Small intestine (tissue), 7 donors: ENCODE measurements at regions not wholly inside any gene's neighbourhood (a gene's known extent, or its start where the extent isn't known, plus 50 kb on each side); places are given as distances from the start of the nearest gene placed in this dataset.
"Not testable (repeated sequence)": the region's sequence is repeated elsewhere in the genome, so short reads cannot be mapped to it uniquely, and the experiment has no call there.

Experiments used
- DNase-seq, 2 donors: peaks; one replicate each; pipeline versions ENCODE4 v3.0.0 to v3.0.0-alpha.2; 2013
- FAIRE-seq: peaks from 2 replicates; lab custom pipeline; 2012; peaks lifted over from hg19 to GRCh38; lab: Jason Lieb, UNC
- H3K27ac ChIP-seq, 3 donors: one replicate each; pipeline ENCODE4 v1.5.1; 2013; ENCODE audit warnings: low read length in 2 of 3, mild to moderate bottlenecking in 2 of 3, control low read depth in 1 of 3, inconsistent platforms in 1 of 3, low read depth in 1 of 3, moderate library complexity in 1 of 3
- H3K27me3 ChIP-seq, 3 donors: one replicate each; pipeline ENCODE4 v1.6.1; 2013; ENCODE audit warnings: low read length in 3 of 3, inconsistent platforms in 1 of 3; ENCODE audit not compliant: control insufficient read depth in 3 of 3, insufficient read depth in 3 of 3
- H3K36me3 ChIP-seq, 3 donors: one replicate each; pipeline ENCODE4 v1.6.1; 2013; ENCODE audit warnings: low read length in 3 of 3, inconsistent platforms in 1 of 3, low read depth in 1 of 3, mild to moderate bottlenecking in 1 of 3, moderate library complexity in 1 of 3; ENCODE audit not compliant: control insufficient read depth in 3 of 3, insufficient read depth in 2 of 3
- H3K4me1 ChIP-seq, 3 donors: one replicate each; pipeline ENCODE4 v1.6.1; 2013; ENCODE audit warnings: low read length in 2 of 3, inconsistent platforms in 1 of 3, low read depth in 1 of 3, mild to moderate bottlenecking in 1 of 3, moderate library complexity in 1 of 3; ENCODE audit not compliant: control insufficient read depth in 3 of 3, insufficient read depth in 2 of 3
- H3K4me3 ChIP-seq, 3 donors: one replicate each; pipeline ENCODE4 v1.5.1; 2013; ENCODE audit warnings: low read length in 3 of 3, control low read depth in 1 of 3, inconsistent platforms in 1 of 3, low read depth in 1 of 3, mild to moderate bottlenecking in 1 of 3, moderate library complexity in 1 of 3
- H3K9me3 ChIP-seq, 2 donors: one replicate each; pipeline ENCODE4 v1.6.1; 2013; ENCODE audit warnings: low read depth in 1 of 2, low read length in 1 of 2; ENCODE audit not compliant: control insufficient read depth in 2 of 2, insufficient read depth in 1 of 2
- WGBS, 3 donors: extraction: QIAGEN DNeasy Blood & Tissue Kit; methylation state at CpG; one replicate each; pipeline ENCODE4 v1.1.7; 2013; 5-methylcytosine and 5-hydroxymethylcytosine counted together
- donor health status: healthy with polysubstance abuse.
- donor health status: control.
- donor health status: control.
- donor health status: Bipolar disorder and iron deficiency.
- donor health status: healthy.

DNA sequence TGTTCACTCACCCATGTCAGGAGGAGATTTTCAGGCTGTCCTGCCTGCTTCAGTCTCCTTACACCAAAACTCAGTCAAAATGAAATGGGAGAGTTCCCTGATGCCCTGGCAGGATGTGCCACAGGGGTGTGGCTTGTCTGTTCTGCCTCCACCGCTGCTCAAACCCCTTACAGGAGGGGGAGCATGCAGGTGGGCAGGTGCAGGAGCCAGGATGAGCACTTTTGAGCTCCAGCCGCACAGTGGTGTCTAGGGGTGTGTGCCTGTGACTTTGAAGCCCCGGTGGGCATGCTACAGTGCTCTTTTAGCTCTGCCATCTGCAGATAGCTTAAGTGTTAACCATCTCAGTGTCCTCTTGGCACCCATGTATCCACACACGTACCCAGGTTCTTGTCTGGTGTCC, 71.9 kb upstream of the IPO5 start:
- FAIRE-seq = no peak
- H3K4me3 ChIP-seq = no peak overlapping the region
- H3K27me3 ChIP-seq = no peaks in the 10 kb centered on the region
- WGBS, 3 donors = 82 to 84% (median 84%) methylated on average over 4 of the region's 4 CpGs
- DNase-seq = no peak
- no peaks in the 10 kb centered on the region for H3K36me3 ChIP-seq
- H3K9me3 ChIP-seq = no peaks in the 10 kb centered on the region
- H3K27ac ChIP-seq = no peak overlapping the region
- H3K4me1 ChIP-seq = no peaks in the 10 kb centered on the region

DNA sequence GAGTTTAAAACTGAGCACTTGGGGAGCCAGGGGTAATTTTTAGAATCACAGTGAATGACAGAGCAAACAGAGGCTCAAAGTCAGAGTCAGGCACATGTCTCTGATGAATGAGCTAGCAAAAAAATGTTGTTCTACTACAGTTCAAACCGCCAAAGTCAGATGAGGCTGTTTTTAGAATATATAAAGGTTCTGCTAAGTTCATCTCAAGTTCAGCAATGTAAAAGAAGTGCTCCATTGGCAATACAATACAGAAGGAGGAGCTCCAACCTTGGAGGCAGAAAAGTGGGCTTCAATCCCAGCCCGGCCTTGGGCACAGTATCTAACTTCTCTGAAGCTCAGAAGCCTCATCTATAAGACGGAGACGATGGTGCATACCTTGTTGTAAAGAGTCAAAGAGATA, 70.1 kb upstream of the IPO5 start:
- Histone ChIP-seq H3K36me3 (no peaks in the 10 kb centered on the region), H3K4me1 (no peaks in the 10 kb centered on the region), H3K4me3 (no peak overlapping the region), H3K9me3 (peaks cover 0 to 4% of the 10 kb centered on the region in 2 donors), H3K27ac (no peak overlapping the region), H3K27me3 (no peaks in the 10 kb centered on the region)
- DNase-seq = no peak
- WGBS, 3 donors = 73 to 89% (median 81%) methylated on average over 4 of the region's 4 CpGs
- no peak for FAIRE-seq

- H3K9me3 ChIP-seq = peaks cover 0 to 4% of the 10 kb centered on the region in 2 donors
- DNase-seq = no peak
- no peaks in the 10 kb centered on the region for H3K36me3 ChIP-seq
- 79 to 86% (median 81%) methylated on average over 9 of the region's 9 CpGs for WGBS, 3 donors
- no peak overlapping the region for H3K27ac ChIP-seq
- H3K4me1 ChIP-seq = no peaks in the 10 kb centered on the region
- H3K4me3 ChIP-seq = no peak overlapping the region
- FAIRE-seq = no peak
- H3K27me3 ChIP-seq = no peaks in the 10 kb centered on the region
Observed at GRCh38 chr13:97884707-97885468, 68.6 kb upstream of the IPO5 start.

GRCh38 chr13:97885641-97886040, 67.8 kb upstream of the IPO5 start:
- Histone ChIP-seq H3K36me3 (no peaks in the 10 kb centered on the region), H3K4me1 (no peaks in the 10 kb centered on the region), H3K27ac (no peak overlapping the region), H3K9me3 (peaks cover 0 to 4% of the 10 kb centered on the region in 2 donors), H3K4me3 (no peak overlapping the region), H3K27me3 (no peaks in the 10 kb centered on the region)
- DNase-seq (no peak), FAIRE-seq (no peak)
- WGBS, 3 donors = 83 to 92% (median 90%) methylated on average over 2 of the region's 2 CpGs

DNA sequence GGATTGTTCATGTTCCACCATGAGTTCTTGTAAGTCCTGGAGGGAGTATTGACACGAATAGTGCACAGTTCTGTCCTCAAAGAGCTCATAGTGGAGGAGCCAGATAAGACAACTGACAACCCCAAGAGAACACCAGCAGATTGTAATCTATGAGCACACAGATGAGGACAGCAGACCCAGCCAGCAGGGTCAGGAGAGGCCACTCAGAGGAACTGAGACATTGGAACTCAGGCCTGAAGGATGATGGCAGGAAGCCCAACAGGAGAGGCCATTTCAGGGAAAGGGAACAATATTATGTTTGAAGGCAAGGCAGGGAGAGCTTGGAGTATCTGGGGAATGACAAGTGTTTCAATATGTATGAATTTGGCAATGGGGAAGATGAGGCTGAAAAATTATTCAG, 63.7 kb upstream of the IPO5 start:
- no peak for DNase-seq
- H3K9me3 ChIP-seq = peaks cover 0 to 4% of the 10 kb centered on the region in 2 donors
- H3K27me3 ChIP-seq = no peaks in the 10 kb centered on the region
- WGBS, 3 donors = 70 to 83% (median 80%) methylated on average over 1 of the region's 1 CpG
- no peak overlapping the region for H3K4me3 ChIP-seq
- H3K27ac ChIP-seq = no peak overlapping the region
- no peaks in the 10 kb centered on the region for H3K36me3 ChIP-seq
- no peak for FAIRE-seq
- no peaks in the 10 kb centered on the region for H3K4me1 ChIP-seq

DNA sequence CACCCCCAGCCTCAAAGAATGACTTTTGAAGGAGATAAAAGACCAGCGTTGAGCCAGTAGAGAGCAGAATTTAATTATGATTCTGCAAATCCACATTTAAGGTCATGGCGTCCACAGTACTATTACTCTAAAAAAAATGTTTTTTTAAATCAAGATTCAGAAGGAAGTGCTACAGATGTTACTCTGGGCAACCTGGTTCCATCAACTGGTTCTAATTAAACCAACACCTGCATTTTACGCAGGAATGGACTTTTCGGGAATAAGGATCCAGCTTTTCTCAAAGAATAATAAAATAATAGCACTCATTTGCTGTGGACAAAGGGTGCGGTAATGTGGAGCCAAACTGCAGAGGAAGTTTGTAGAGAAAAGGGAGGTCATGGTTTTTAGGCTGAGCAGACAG, 62.9 kb upstream of the IPO5 start:
- FAIRE-seq (no peak), DNase-seq (no peak)
- H3K27me3 ChIP-seq = no peaks in the 10 kb centered on the region
- 92 to 97% (median 92%) methylated on average over 5 of the region's 5 CpGs for WGBS, 3 donors
- H3K27ac ChIP-seq = no peak overlapping the region
- H3K4me3 ChIP-seq = no peak overlapping the region
- H3K9me3 ChIP-seq = peaks cover 0 to 4% of the 10 kb centered on the region in 2 donors
- H3K36me3 ChIP-seq = no peaks in the 10 kb centered on the region
- no peaks in the 10 kb centered on the region for H3K4me1 ChIP-seq

- DNase-seq, H3K36me3 ChIP-seq, FAIRE-seq, H3K27ac ChIP-seq, H3K27me3 ChIP-seq, H3K4me1 ChIP-seq, H3K4me3 ChIP-seq, H3K9me3 ChIP-seq: not testable (repeated sequence)
- 87 to 92% (median 91%) methylated on average over 8 of the region's 8 CpGs for WGBS, 3 donors
Observed at GRCh38 chr13:97891964-97892363, 61.5 kb upstream of the IPO5 start.

DNA sequence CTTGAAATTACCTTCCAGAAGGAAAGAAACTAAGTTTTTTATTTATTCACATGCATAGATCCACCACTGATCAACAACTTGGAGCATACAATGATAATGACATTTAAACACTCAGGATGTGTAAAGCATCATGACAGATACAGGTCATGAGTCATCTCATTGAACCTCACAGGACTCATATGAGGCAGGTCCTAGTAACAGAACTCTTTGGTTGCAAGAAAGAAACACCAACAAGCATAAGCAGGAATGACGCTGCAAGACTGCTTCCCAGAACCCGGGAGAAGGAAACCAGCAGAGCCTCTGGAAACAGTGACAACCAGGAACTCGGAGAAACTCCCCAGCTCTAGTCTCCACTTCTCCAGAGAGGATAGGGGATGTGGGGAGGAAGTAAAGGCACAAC, 60.8 kb upstream of the IPO5 start:
- Histone ChIP-seq H3K9me3 (no peaks in the 10 kb centered on the region), H3K27ac (no peak overlapping the region), H3K4me1 (no peaks in the 10 kb centered on the region), H3K36me3 (no peaks in the 10 kb centered on the region), H3K27me3 (no peaks in the 10 kb centered on the region), H3K4me3 (no peak overlapping the region)
- FAIRE-seq (no peak), DNase-seq (no peak)
- WGBS, 3 donors = 87 to 94% (median 91%) methylated on average over 3 of the region's 3 CpGs

DNA sequence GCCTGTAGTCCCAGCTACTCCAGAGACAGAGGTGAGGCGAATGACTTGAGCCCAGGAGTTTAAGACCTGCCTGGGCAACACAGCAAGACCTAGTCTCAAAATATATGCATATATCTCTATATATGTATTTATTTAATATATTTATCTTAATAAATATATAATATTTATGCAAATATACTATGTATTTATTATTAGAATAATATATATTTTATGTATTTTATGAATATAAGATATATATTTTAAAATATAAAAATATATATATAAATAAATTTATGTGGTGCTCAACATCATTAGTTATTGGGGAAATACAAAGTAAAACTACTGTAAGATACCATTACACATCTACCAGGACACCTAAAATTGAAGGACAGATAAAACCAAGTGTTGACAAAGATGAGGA, 58.1 kb upstream of the IPO5 start:
- Histone ChIP-seq H3K4me3 (no peak overlapping the region), H3K9me3 (no peaks in the 10 kb centered on the region), H3K4me1 (no peaks in the 10 kb centered on the region), H3K27me3 (no peaks in the 10 kb centered on the region), H3K27ac (no peak overlapping the region), H3K36me3 (no peaks in the 10 kb centered on the region)
- DNase-seq (no peak), FAIRE-seq (no peak)
- WGBS, 3 donors = 81 to 90% (median 82%) methylated on average over 1 of the region's 1 CpG
